Lung microvascular endothelial cell (primary cell): ENCODE measurements at regions not wholly inside any gene's neighbourhood (a gene's known extent, or its start where the extent isn't known, plus 50 kb on each side); places are given as distances from the start of the nearest gene placed in this dataset.
A peak's percentile ranks its signal among the peaks of the same experiment; 100 is the strongest.
"Not testable (repeated sequence)": the region's sequence is repeated elsewhere in the genome, so short reads cannot be mapped to it uniquely, and the experiment has no call there.

Experiments
- DNase-seq, 2 donors: peaks; one replicate each; pipeline versions ENCODE4 v3.0.0 to v3.0.0-alpha.2; 2010; ENCODE audit warnings: low read depth in 2 of 2

GRCh38 chr16:54879681-54880080 is 51.0 kb upstream of the IRX5 start:
- DNase-seq = no peak

GRCh38 chr16:54878301-54878700 is 52.4 kb upstream of the IRX5 start:
- DNase-seq = no peak

- DNase-seq = no peak
These were observed 55.2 kb upstream of the IRX5 start for GRCh38 chr16:54875443-54875842.

GRCh38 chr16:54873716-54874373 is 56.8 kb upstream of the IRX5 start:
- not testable (repeated sequence) for DNase-seq

- DNase-seq = no peak
These were observed 57.6 kb upstream of the IRX5 start for GRCh38 chr16:54873071-54873470.

- DNase-seq = no peak
These were observed 60.5 kb upstream of the IRX5 start for GRCh38 chr16:54870151-54870550.

- DNase-seq = no peak
These were observed 63.3 kb upstream of the IRX5 start for GRCh38 chr16:54867302-54867832.

GRCh38 chr16:54862529-54862928 is 68.1 kb upstream of the IRX5 start:
- DNase-seq = no peak

- no peak for DNase-seq
These were observed 73.8 kb upstream of the IRX5 start for GRCh38 chr16:54856871-54857270.

GRCh38 chr16:54847609-54848008 is 83.1 kb upstream of the IRX5 start:
- DNase-seq = no peak

GRCh38 chr16:54847207-54847606 is 83.5 kb upstream of the IRX5 start:
- DNase-seq = no peak

- DNase-seq = no peak
These were observed 83.9 kb upstream of the IRX5 start for GRCh38 chr16:54846766-54847165.

- DNase-seq = no peak
These were observed 87.3 kb upstream of the IRX5 start for GRCh38 chr16:54843424-54843750.

- no peak for DNase-seq
These were observed 87.8 kb upstream of the IRX5 start for GRCh38 chr16:54842743-54843423.

- DNase-seq = no peak
These were observed 101.0 kb upstream of the IRX5 start for GRCh38 chr16:54829691-54830090.

- DNase-seq = no peak
These were observed 107.8 kb upstream of the IRX5 start for GRCh38 chr16:54822892-54823291.

GRCh38 chr16:54822492-54822891 is 108.2 kb upstream of the IRX5 start:
- DNase-seq = no peak

- DNase-seq = no peak
These were observed 108.9 kb upstream of the IRX5 start for GRCh38 chr16:54821731-54822130.

GRCh38 chr16:54817940-54818574 is 112.6 kb upstream of the IRX5 start:
- DNase-seq = no peak

GRCh38 chr16:54817432-54817831 is 113.2 kb upstream of the IRX5 start:
- DNase-seq = peak in 1 of 2 donors; percentile 1

- DNase-seq = no peak
These were observed 114.2 kb upstream of the IRX5 start for GRCh38 chr16:54816471-54816870.

GRCh38 chr16:54815177-54815576 is 115.5 kb upstream of the IRX5 start:
- DNase-seq = no peak

- no peak for DNase-seq
These were observed 116.9 kb upstream of the IRX5 start for GRCh38 chr16:54813778-54814177.
